Spleen (tissue), 11 donors: ENCODE measurements at regions not wholly inside any gene's neighbourhood (a gene's known extent, or its start where the extent isn't known, plus 50 kb on each side); places are given as distances from the start of the nearest gene placed in this dataset.
"Not testable (repeated sequence)": the region's sequence is repeated elsewhere in the genome, so short reads cannot be mapped to it uniquely, and the experiment has no call there.

ENCODE experiments used
- DNase-seq: peaks from one replicate; pipeline ENCODE4 v3.0.0-alpha.2; 2020
- H3K27ac ChIP-seq, 8 donors: fragments of 200-600 bp; sonication (generic) in 7 of 8; 1 replicate in 4 of 8; 2 replicates in 4 of 8; pipeline versions ENCODE4 v1.5.0 to v1.8.0; 2016 to 2021; ENCODE audit warnings: inconsistent platforms in 4 of 8, mild to moderate bottlenecking in 4 of 8, moderate library complexity in 1 of 8
- H3K27me3 ChIP-seq, 7 donors: fragments of 200-600 bp; sonication (generic) in 6 of 7; replicated peaks in 1 of 7; 1 replicate in 4 of 7; 2 replicates in 3 of 7; pipeline versions ENCODE4 v1.5.0 to v1.8.0; 2016 to 2021; ENCODE audit warnings: inconsistent platforms in 3 of 7, mild to moderate bottlenecking in 1 of 7
- H3K36me3 ChIP-seq, 6 donors: fragments of 200-600 bp; sonication (generic) in 5 of 6; 1 replicate in 4 of 6; 2 replicates in 2 of 6; pipeline versions ENCODE4 v1.5.0 to v1.8.0; 2016 to 2021; ENCODE audit warnings: inconsistent platforms in 2 of 6
- H3K4me1 ChIP-seq, 6 donors: fragments of 200-600 bp; sonication (generic) in 5 of 6; 1 replicate in 3 of 6; 2 replicates in 3 of 6; pipeline versions ENCODE4 v1.5.0 to v1.8.0; 2016 to 2021; ENCODE audit warnings: inconsistent platforms in 3 of 6
- H3K4me3 ChIP-seq, 8 donors: fragments of 200-600 bp; sonication (generic) in 7 of 8; 1 replicate in 4 of 8; 2 replicates in 4 of 8; pipeline versions ENCODE4 v1.5.0 to v1.8.0; 2016 to 2021; ENCODE audit warnings: inconsistent platforms in 4 of 8, mild to moderate bottlenecking in 4 of 8, moderate library complexity in 2 of 8
- H3K9me3 ChIP-seq, 8 donors: fragments of 200-600 bp; sonication (generic) in 7 of 8; 1 replicate in 4 of 8; 2 replicates in 4 of 8; pipeline versions ENCODE4 v1.5.0 to v1.8.0; 2016 to 2021; ENCODE audit warnings: inconsistent platforms in 4 of 8
- CTCF ChIP-seq, 11 experiments: fragments of 200-600 bp in 7 of 11; fragments of 450-650 bp in 4 of 11; sonication (generic) in 4 of 11; IDR thresholded peaks in 8 of 11; conservative IDR thresholded peaks in 3 of 11; 1 replicate in 7 of 11; 2 replicates in 4 of 11; pipeline versions ENCODE4 v1.4.0 to v1.8.0; 2016 to 2021; ENCODE audit warnings: antibody characterized with exemption in 11 of 11, inconsistent platforms in 4 of 11, mild to moderate bottlenecking in 1 of 11
- POLR2A ChIP-seq, 3 donors: fragments of 450-650 bp; IDR thresholded peaks; one replicate each; pipeline ENCODE4 v1.5.1; 2017; ENCODE audit warnings: antibody characterized with exemption in 3 of 3, mild to moderate bottlenecking in 1 of 3
- POLR2AphosphoS5 ChIP-seq, 3 donors: sonication (generic); formaldehyde crosslinking; IDR thresholded peaks; one replicate each; pipeline ENCODE4 v1.5.1; 2017; ENCODE audit warnings: antibody characterized with exemption in 3 of 3
- WGBS, 5 donors: extraction: QIAGEN DNeasy Blood & Tissue Kit in 3 of 5; methylation state at CpG; one replicate each; pipeline versions ENCODE4 v1.1.5 to v1.1.7; 2013 to 2018; 5-methylcytosine and 5-hydroxymethylcytosine counted together
- intact Hi-C: fragments of 100-400 bp; cut with DNase I; formaldehyde crosslinking; loops from one replicate; pipeline ENCODE4 v1.15.0; 2023; ENCODE audit warnings: low total_unique reads
- donor health status: healthy with polysubstance abuse.
- donor health status: DM: no; HTN: no; CAD: no; lungs with moderate emphysema.
- donor health status: DM: no; HTN: no; CAD: no.
- donor health status: Bipolar disorder and iron deficiency.
- donor health status: healthy.
- donor health status: DM: no; HTN: no; CAD: no.
- donor health status: DM: yes; HTN: yes; CAD: no.

- Histone ChIP-seq H3K9me3 (peaks cover 0 to 53% (median 25%) of the 10 kb centered on the region in 8 donors), H3K27ac (no peak overlapping the region), H3K27me3 (no peaks in the 10 kb centered on the region), H3K4me1 (no peaks in the 10 kb centered on the region), H3K36me3 (no peaks in the 10 kb centered on the region), H3K4me3 (no peak overlapping the region)
- intact Hi-C loops: no loop called here
- DNase-seq: no peak
- no peak for TF ChIP-seq POLR2AphosphoS5 (IDR thresholded peaks at IDR 0.05)
- WGBS, 5 donors: 71 to 85% (median 77%) methylated on average over 4 of the region's 4 CpGs
These were observed 1564.1 kb upstream of the DDX18 start for GRCh38 chr2:116250376-116250775.

GRCh38 chr2:116264872-116265271, 1549.6 kb upstream of the DDX18 start:
- no peak overlapping the region for H3K27ac ChIP-seq
- no peak overlapping the region for H3K4me3 ChIP-seq
- H3K27me3 ChIP-seq: no peaks in the 10 kb centered on the region
- H3K9me3 ChIP-seq: peaks cover 0 to 65% (median 41%) of the 10 kb centered on the region in 8 donors
- TF ChIP-seq POLR2A (IDR thresholded peaks at IDR 0.05): no peak
- no peak for TF ChIP-seq POLR2AphosphoS5 (IDR thresholded peaks at IDR 0.05)
- TF ChIP-seq CTCF (IDR thresholded peaks at IDR 0.05 in 8 of 11, conservative IDR thresholded peaks at IDR 0.05 in 3 of 11): no peak
- DNase-seq: no peak
- H3K36me3 ChIP-seq: no peaks in the 10 kb centered on the region
- no peaks in the 10 kb centered on the region for H3K4me1 ChIP-seq
- WGBS, 5 donors: 88 to 97% (median 93%) methylated on average over 5 of the region's 5 CpGs
- intact Hi-C loops: no loop called here

- intact Hi-C loops: no loop called here
- no peak for TF ChIP-seq CTCF (IDR thresholded peaks at IDR 0.05 in 8 of 11, conservative IDR thresholded peaks at IDR 0.05 in 3 of 11)
- TF ChIP-seq POLR2AphosphoS5 (IDR thresholded peaks at IDR 0.05): no peak
- TF ChIP-seq POLR2A (IDR thresholded peaks at IDR 0.05): no peak
- Histone ChIP-seq H3K9me3 (peaks cover 0 to 38% (median 18%) of the 10 kb centered on the region in 8 donors), H3K4me3 (no peak overlapping the region), H3K36me3 (no peaks in the 10 kb centered on the region), H3K27me3 (no peaks in the 10 kb centered on the region), H3K27ac (no peak overlapping the region), H3K4me1 (no peaks in the 10 kb centered on the region)
- DNase-seq: no peak
- WGBS, 5 donors: 90 to 93% (median 92%) methylated on average over 13 of the region's 13 CpGs
These were observed 1545.5 kb upstream of the DDX18 start for GRCh38 chr2:116269040-116269439.

DNA sequence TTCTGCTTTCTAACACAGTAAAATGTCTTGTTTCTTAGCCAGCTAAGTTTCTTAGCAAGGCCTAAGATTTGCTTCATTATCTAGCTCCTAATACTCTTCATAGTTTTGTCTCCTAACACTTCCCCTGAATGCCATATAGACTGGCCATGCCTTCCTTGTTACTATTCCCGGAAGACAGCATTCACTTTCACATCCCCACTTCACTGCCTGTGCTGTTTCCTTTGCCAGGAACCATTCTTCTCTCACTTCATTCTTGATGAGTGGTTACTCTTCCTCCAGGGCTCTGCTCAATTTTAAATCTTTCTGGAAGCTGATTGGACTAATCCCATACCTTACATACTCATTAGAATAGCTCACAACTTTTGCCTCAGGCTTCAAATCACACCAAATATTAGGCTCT, 1510.2 kb upstream of the DDX18 start:
- no peak overlapping the region for H3K4me3 ChIP-seq
- WGBS, 5 donors: 59 to 79% (median 69%) methylated on average over 1 of the region's 1 CpG
- intact Hi-C loops: no loop called here
- H3K36me3 ChIP-seq: no peaks in the 10 kb centered on the region
- peaks cover 0 to 19% (median 2%) of the 10 kb centered on the region in 8 donors for H3K9me3 ChIP-seq
- H3K27ac ChIP-seq: no peak overlapping the region
- no peaks in the 10 kb centered on the region for H3K27me3 ChIP-seq
- TF ChIP-seq POLR2A (IDR thresholded peaks at IDR 0.05) (no peak), POLR2AphosphoS5 (IDR thresholded peaks at IDR 0.05) (no peak), CTCF (IDR thresholded peaks at IDR 0.05 in 8 of 11, conservative IDR thresholded peaks at IDR 0.05 in 3 of 11) (no peak)
- no peak for DNase-seq
- no peaks in the 10 kb centered on the region for H3K4me1 ChIP-seq

- DNase-seq: no peak
- 76 to 90% (median 87%) methylated on average over 2 of the region's 2 CpGs for WGBS, 5 donors
- TF ChIP-seq CTCF (IDR thresholded peaks at IDR 0.05 in 8 of 11, conservative IDR thresholded peaks at IDR 0.05 in 3 of 11) (no peak), POLR2AphosphoS5 (IDR thresholded peaks at IDR 0.05) (no peak), POLR2A (IDR thresholded peaks at IDR 0.05) (no peak)
- Histone ChIP-seq H3K27me3 (no peaks in the 10 kb centered on the region), H3K9me3 (no peaks in the 10 kb centered on the region), H3K4me3 (no peak overlapping the region), H3K36me3 (no peaks in the 10 kb centered on the region), H3K27ac (no peak overlapping the region), H3K4me1 (no peaks in the 10 kb centered on the region)
- intact Hi-C loops: no loop called here
These were observed 1497.4 kb upstream of the DDX18 start for GRCh38 chr2:116317111-116317510.

GRCh38 chr2:116318551-116318950, 1495.9 kb upstream of the DDX18 start:
- H3K4me3 ChIP-seq, H3K4me1 ChIP-seq, H3K36me3 ChIP-seq, H3K9me3 ChIP-seq, H3K27me3 ChIP-seq, intact Hi-C loops, H3K27ac ChIP-seq, DNase-seq: not testable (repeated sequence)
- 80 to 90% (median 82%) methylated on average over 8 of the region's 8 CpGs for WGBS, 5 donors
